Astrocyte (in vitro differentiated cells and primary cell): ENCODE measurements at regions not wholly inside any gene's neighbourhood (a gene's known extent, or its start where the extent isn't known, plus 50 kb on each side); places are given as distances from the start of the nearest gene placed in this dataset.

Experiments
- DNase-seq: peaks from one replicate; pipeline ENCODE4 v3.0.0-alpha.2; 2010; ENCODE audit warnings: low read depth
- FAIRE-seq: peaks from 2 replicates; lab custom pipeline; 2011; peaks lifted over from hg19 to GRCh38; lab: Jason Lieb, UNC
- H2AFZ ChIP-seq: 2 replicates; pipeline ENCODE4 v1.6.0; 2012; ENCODE audit warnings: low read depth, low read length, inconsistent platforms
- H3K27ac ChIP-seq: 2 replicates; pipeline ENCODE4 v1.5.1; 2011; ENCODE audit warnings: low read depth, low read length, inconsistent platforms
- H3K27me3 ChIP-seq: 2 replicates; pipeline ENCODE4 v1.6.0; 2011; ENCODE audit warnings: low read length, inconsistent platforms; ENCODE audit not compliant: insufficient read depth
- H3K36me3 ChIP-seq: 2 replicates; pipeline ENCODE4 v1.5.1; 2011; ENCODE audit warnings: low read length, inconsistent platforms; ENCODE audit not compliant: insufficient read depth
- H3K4me1 ChIP-seq: 2 replicates; pipeline ENCODE4 v1.5.1; 2011; ENCODE audit warnings: low read length, inconsistent platforms; ENCODE audit not compliant: insufficient read depth
- H3K4me2 ChIP-seq: 2 replicates; pipeline ENCODE4 v1.6.0; 2012; ENCODE audit warnings: low read length, inconsistent platforms
- H3K4me3 ChIP-seq: 2 replicates; pipeline ENCODE4 v1.5.1; 2011; ENCODE audit warnings: low read depth, mild to moderate bottlenecking, low read length, inconsistent platforms; ENCODE audit not compliant: insufficient read depth
- H3K79me2 ChIP-seq: 2 replicates; pipeline ENCODE4 v1.6.0; 2012; ENCODE audit warnings: mild to moderate bottlenecking, low read length, inconsistent platforms; ENCODE audit not compliant: insufficient read depth
- H3K9ac ChIP-seq: 2 replicates; pipeline ENCODE4 v1.6.0; 2012; ENCODE audit warnings: mild to moderate bottlenecking, low read length, inconsistent platforms
- H3K9me3 ChIP-seq: 2 replicates; pipeline ENCODE4 v1.5.1; 2012; ENCODE audit warnings: low read depth, mild to moderate bottlenecking, low read length, inconsistent platforms; ENCODE audit not compliant: insufficient read depth
- H4K20me1 ChIP-seq: 2 replicates; pipeline ENCODE4 v1.6.0; 2012; ENCODE audit warnings: low read length, inconsistent platforms; ENCODE audit not compliant: insufficient read depth
- H3K27ac Mint-ChIP-seq: one replicate; pipeline ENCODE4 v1.8.0; 2021; ENCODE audit warnings: mild to moderate bottlenecking, mixed read lengths; ENCODE audit not compliant: unreplicated experiment
- H3K27me3 Mint-ChIP-seq: one replicate; pipeline ENCODE4 v1.8.0; 2021; ENCODE audit warnings: low read depth, mixed read lengths; ENCODE audit not compliant: unreplicated experiment
- H3K36me3 Mint-ChIP-seq: one replicate; pipeline ENCODE4 v1.8.0; 2021; ENCODE audit warnings: low read depth, mixed read lengths; ENCODE audit not compliant: unreplicated experiment
- H3K4me1 Mint-ChIP-seq: one replicate; pipeline ENCODE4 v1.8.0; 2021; ENCODE audit warnings: low read depth, mixed read lengths; ENCODE audit not compliant: unreplicated experiment
- H3K4me3 Mint-ChIP-seq: one replicate; pipeline ENCODE4 v1.8.0; 2021; ENCODE audit warnings: mild to moderate bottlenecking, moderate library complexity, mixed read lengths; ENCODE audit not compliant: unreplicated experiment
- H3K9me3 Mint-ChIP-seq: one replicate; pipeline ENCODE4 v1.8.0; 2021; ENCODE audit warnings: mild to moderate bottlenecking, mixed read lengths; ENCODE audit not compliant: unreplicated experiment
- CTCF ChIP-seq: IDR thresholded peaks from 2 replicates; pipeline ENCODE4 v1.5.1; 2011; ENCODE audit warnings: low read depth, mild to moderate bottlenecking, inconsistent platforms, low read length, moderate library complexity; ENCODE audit not compliant: insufficient read depth
- EZH2 ChIP-seq: IDR thresholded peaks from 2 replicates; pipeline ENCODE4 v1.6.1; 2012; ENCODE audit warnings: mild to moderate bottlenecking, low read length, inconsistent platforms; ENCODE audit not compliant: insufficient read depth

- Mint-ChIP-seq H3K4me1 (peaks cover 18% of the 10 kb centered on the region), H3K36me3 (no peaks in the 10 kb centered on the region), H3K27me3 (no peaks in the 10 kb centered on the region), H3K4me3 (no peak overlapping the region), H3K27ac (peak overlapping the region; percentile 35), H3K9me3 (no peaks in the 10 kb centered on the region)
- H2AFZ ChIP-seq, result no peak overlapping the region
- H3K4me1 ChIP-seq, result no peaks in the 10 kb centered on the region
- no peak overlapping the region for H3K27ac ChIP-seq
- no peak overlapping the region for H3K9ac ChIP-seq
- FAIRE-seq (peak; percentile 9), DNase-seq (no peak)
- H3K4me3 ChIP-seq, result no peak overlapping the region
- no peaks in the 10 kb centered on the region for H3K9me3 ChIP-seq
- H3K4me2 ChIP-seq, result no peak overlapping the region
- no peaks in the 10 kb centered on the region for H3K79me2 ChIP-seq
- no peaks in the 10 kb centered on the region for H4K20me1 ChIP-seq
- H3K36me3 ChIP-seq, result no peaks in the 10 kb centered on the region
- TF ChIP-seq EZH2 (no peak), CTCF (no peak)
- H3K27me3 ChIP-seq, result no peaks in the 10 kb centered on the region
Observed at GRCh38 chr3:55272031-55272645, 215.0 kb downstream of the WNT5A start.

- Histone ChIP-seq H3K27ac (no peak overlapping the region), H2AFZ (no peak overlapping the region), H3K79me2 (no peaks in the 10 kb centered on the region), H3K36me3 (no peaks in the 10 kb centered on the region), H3K4me3 (no peak overlapping the region), H3K4me2 (no peak overlapping the region), H3K9me3 (no peaks in the 10 kb centered on the region), H4K20me1 (no peaks in the 10 kb centered on the region), H3K9ac (no peak overlapping the region), H3K27me3 (no peaks in the 10 kb centered on the region), H3K4me1 (no peaks in the 10 kb centered on the region)
- H3K27ac Mint-ChIP-seq, result no peak overlapping the region
- H3K4me1 Mint-ChIP-seq, result peaks cover 18% of the 10 kb centered on the region
- no peaks in the 10 kb centered on the region for H3K36me3 Mint-ChIP-seq
- H3K27me3 Mint-ChIP-seq, result no peaks in the 10 kb centered on the region
- no peak overlapping the region for H3K4me3 Mint-ChIP-seq
- H3K9me3 Mint-ChIP-seq, result no peaks in the 10 kb centered on the region
- no peak for TF ChIP-seq EZH2
- TF ChIP-seq CTCF, result no peak
- FAIRE-seq (peak; percentile 17), DNase-seq (no peak)
Observed at GRCh38 chr3:55271549-55271948, 215.6 kb downstream of the WNT5A start.

GRCh38 chr3:55270976-55271375, 216.1 kb downstream of the WNT5A start:
- no peaks in the 10 kb centered on the region for H3K36me3 ChIP-seq
- Mint-ChIP-seq H3K27ac (no peak overlapping the region), H3K36me3 (no peaks in the 10 kb centered on the region), H3K4me1 (peaks cover 18% of the 10 kb centered on the region), H3K9me3 (no peaks in the 10 kb centered on the region), H3K4me3 (no peak overlapping the region), H3K27me3 (no peaks in the 10 kb centered on the region)
- H3K79me2 ChIP-seq, result no peaks in the 10 kb centered on the region
- no peak overlapping the region for H3K9ac ChIP-seq
- no peak overlapping the region for H3K4me2 ChIP-seq
- peak; percentile 59 for DNase-seq
- peak; percentile 37 for FAIRE-seq
- H3K4me1 ChIP-seq, result no peaks in the 10 kb centered on the region
- H3K27me3 ChIP-seq, result no peaks in the 10 kb centered on the region
- no peaks in the 10 kb centered on the region for H3K9me3 ChIP-seq
- no peak overlapping the region for H3K27ac ChIP-seq
- no peak overlapping the region for H3K4me3 ChIP-seq
- H2AFZ ChIP-seq, result no peak overlapping the region
- H4K20me1 ChIP-seq, result no peaks in the 10 kb centered on the region
- no peak for TF ChIP-seq CTCF
